AG09319 (cell line): ENCODE measurements at regions not wholly inside any gene's neighbourhood (a gene's known extent, or its start where the extent isn't known, plus 50 kb on each side); places are given as distances from the start of the nearest gene placed in this dataset.

Source experiments
- DNase-seq: peaks from one replicate; pipeline ENCODE4 v3.0.0-alpha.2; 2010; ENCODE audit warnings: low read depth; ENCODE audit errors: extremely low read depth
- CTCF ChIP-seq: IDR thresholded peaks from 2 replicates; pipeline ENCODE4 v1.5.1; 2011; ENCODE audit warnings: low read depth, mild to moderate bottlenecking, inconsistent platforms, low read length, moderate library complexity

- no peak for DNase-seq
- no peak for TF ChIP-seq CTCF
Measured at GRCh38 chr10:64313967-64314366, 792.8 kb downstream of the REEP3 start.

- no peak for DNase-seq
- no peak for TF ChIP-seq CTCF
Measured at GRCh38 chr10:64316416-64316815, 795.2 kb downstream of the REEP3 start.

- no peak for DNase-seq
- no peak for TF ChIP-seq CTCF
Measured at GRCh38 chr10:64316833-64317232, 795.6 kb downstream of the REEP3 start.

- DNase-seq: no peak
- no peak for TF ChIP-seq CTCF
Measured at GRCh38 chr10:64320448-64320847, 799.2 kb downstream of the REEP3 start.

GRCh38 chr10:64329510-64329909 lies 808.3 kb downstream of the REEP3 start:
- no peak for TF ChIP-seq CTCF
- no peak for DNase-seq

- no peak for TF ChIP-seq CTCF
- DNase-seq: no peak
Measured at GRCh38 chr10:64332551-64332950, 811.4 kb downstream of the REEP3 start.

- DNase-seq: no peak
- TF ChIP-seq CTCF: no peak
Measured at GRCh38 chr10:64334084-64334483, 812.9 kb downstream of the REEP3 start.
